ENCODE measurements at regions not wholly inside any gene's neighbourhood (a gene's known extent, or its start where the extent isn't known, plus 50 kb on each side); places are given as distances from the start of the nearest gene placed in this dataset.

DNA sequence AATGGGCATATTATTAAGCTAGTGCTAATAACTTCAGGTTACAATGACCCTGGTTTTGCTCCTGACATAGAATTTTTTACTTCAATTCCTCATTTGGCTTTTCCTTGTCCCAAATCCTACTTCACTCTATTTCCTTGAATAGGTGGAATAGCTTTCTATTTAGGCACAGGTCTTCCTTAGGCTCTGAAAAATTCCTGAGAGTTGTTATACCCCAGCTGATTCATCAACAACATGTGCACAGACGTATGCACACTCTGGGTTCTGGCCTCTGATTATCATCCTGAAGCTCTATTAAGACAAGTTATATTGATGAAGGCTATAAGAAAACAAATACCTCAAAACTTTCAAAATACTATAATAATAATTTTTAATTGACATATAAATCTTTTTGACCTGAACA is 172.4 kb downstream of the NTMT2 start:
- no peak for TF ChIP-seq POLR2AphosphoS5 (IDR thresholded peaks at IDR 0.05)
- no peak for TF ChIP-seq POLR2A (IDR thresholded peaks at IDR 0.05)
- TF ChIP-seq EP300 (IDR thresholded peaks at IDR 0.05), result no peak
- TF ChIP-seq, protein P1, sequence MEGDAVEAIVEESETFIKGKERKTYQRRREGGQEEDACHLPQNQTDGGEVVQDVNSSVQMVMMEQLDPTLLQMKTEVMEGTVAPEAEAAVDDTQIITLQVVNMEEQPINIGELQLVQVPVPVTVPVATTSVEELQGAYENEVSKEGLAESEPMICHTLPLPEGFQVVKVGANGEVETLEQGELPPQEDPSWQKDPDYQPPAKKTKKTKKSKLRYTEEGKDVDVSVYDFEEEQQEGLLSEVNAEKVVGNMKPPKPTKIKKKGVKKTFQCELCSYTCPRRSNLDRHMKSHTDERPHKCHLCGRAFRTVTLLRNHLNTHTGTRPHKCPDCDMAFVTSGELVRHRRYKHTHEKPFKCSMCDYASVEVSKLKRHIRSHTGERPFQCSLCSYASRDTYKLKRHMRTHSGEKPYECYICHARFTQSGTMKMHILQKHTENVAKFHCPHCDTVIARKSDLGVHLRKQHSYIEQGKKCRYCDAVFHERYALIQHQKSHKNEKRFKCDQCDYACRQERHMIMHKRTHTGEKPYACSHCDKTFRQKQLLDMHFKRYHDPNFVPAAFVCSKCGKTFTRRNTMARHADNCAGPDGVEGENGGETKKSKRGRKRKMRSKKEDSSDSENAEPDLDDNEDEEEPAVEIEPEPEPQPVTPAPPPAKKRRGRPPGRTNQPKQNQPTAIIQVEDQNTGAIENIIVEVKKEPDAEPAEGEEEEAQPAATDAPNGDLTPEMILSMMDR (IDR thresholded peaks at IDR 0.05), result no peak

DNA sequence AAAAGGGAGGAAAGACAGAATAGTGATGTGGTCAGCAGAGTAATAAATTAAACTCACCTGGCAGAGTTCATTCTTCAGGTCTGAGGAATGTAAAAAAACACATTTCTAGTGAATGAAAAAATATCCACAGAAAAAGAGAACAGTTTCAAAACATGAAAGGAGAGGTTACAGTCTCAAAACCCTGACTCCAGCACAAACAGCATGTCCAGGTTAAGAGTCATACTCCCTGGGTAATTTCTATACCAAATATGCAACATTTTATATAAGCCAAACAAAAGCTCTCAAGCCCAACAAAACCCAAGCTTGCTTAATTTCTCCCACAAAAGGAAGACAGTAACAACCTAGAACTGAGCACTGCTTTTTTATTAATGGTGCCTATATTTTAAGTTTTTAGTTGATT is 173.0 kb downstream of the NTMT2 start:
- TF ChIP-seq, protein P1 (IDR thresholded peaks at IDR 0.05), result no peak
- no peak for TF ChIP-seq POLR2AphosphoS5 (IDR thresholded peaks at IDR 0.05)
- no peak for TF ChIP-seq POLR2A (IDR thresholded peaks at IDR 0.05)
- TF ChIP-seq EP300 (IDR thresholded peaks at IDR 0.05), result no peak
- Histone ChIP-seq H3K36me3 (no peaks in the 10 kb centered on the region), H3K9me3 (no peaks in the 10 kb centered on the region), H3K27ac (no peak overlapping the region), H3K4me3 (no peak overlapping the region), H3K27me3 (no peaks in the 10 kb centered on the region), H3K4me1 (no peaks in the 10 kb centered on the region)
- ATAC-seq (ENCODE audit: low FRiP score in 2 of 2) (no peak), DNase-seq (no peak)

More for the DNA sequence above, 172.4 kb downstream of the NTMT2 start:
- DNase-seq (no peak), ATAC-seq (ENCODE audit: low FRiP score in 2 of 2) (no peak)
- Histone ChIP-seq H3K27ac (no peak overlapping the region), H3K36me3 (no peaks in the 10 kb centered on the region), H3K4me3 (no peak overlapping the region), H3K4me1 (no peaks in the 10 kb centered on the region), H3K9me3 (no peaks in the 10 kb centered on the region), H3K27me3 (no peaks in the 10 kb centered on the region)
- 82 to 83% methylated on average over 1 of the region's 1 CpG for WGBS, 2 donors

DNA sequence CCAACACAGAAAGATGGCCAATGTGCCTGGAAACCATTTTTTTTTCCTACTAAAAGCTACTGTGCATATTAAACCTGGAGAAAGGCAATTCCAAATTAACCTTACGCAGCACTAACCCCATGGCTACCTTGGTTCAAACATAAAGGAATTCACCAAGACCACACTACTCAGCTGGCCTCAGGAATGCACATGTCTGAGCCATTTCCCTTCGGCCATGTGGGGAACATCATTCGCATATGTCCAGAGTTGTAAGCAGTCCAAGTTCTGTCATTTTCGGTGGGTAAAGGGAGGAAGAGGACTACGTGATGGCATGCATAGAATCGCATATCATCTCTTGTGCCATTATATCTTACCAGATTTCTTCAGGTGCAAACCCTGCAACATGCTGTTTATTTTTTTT is 175.4 kb downstream of the NTMT2 start:
- H3K36me3 ChIP-seq, result no peaks in the 10 kb centered on the region
- ATAC-seq (ENCODE audit: low FRiP score in 2 of 2), result no peak
- no peaks in the 10 kb centered on the region for H3K27me3 ChIP-seq
- H3K27ac ChIP-seq, result no peak overlapping the region
- no peak overlapping the region for H3K4me3 ChIP-seq
- TF ChIP-seq EP300 (IDR thresholded peaks at IDR 0.05) (no peak), POLR2A (IDR thresholded peaks at IDR 0.05) (no peak), POLR2AphosphoS5 (IDR thresholded peaks at IDR 0.05) (no peak)
- TF ChIP-seq, protein P1 (IDR thresholded peaks at IDR 0.05), result no peak
- WGBS, 2 donors, result 70 to 81% methylated on average over 6 of the region's 6 CpGs
- no peaks in the 10 kb centered on the region for H3K9me3 ChIP-seq
- no peaks in the 10 kb centered on the region for H3K4me1 ChIP-seq
- DNase-seq, result no peak

- no peak for TF ChIP-seq EP300 (IDR thresholded peaks at IDR 0.05)
- no peak for TF ChIP-seq POLR2A (IDR thresholded peaks at IDR 0.05)
- no peak for TF ChIP-seq POLR2AphosphoS5 (IDR thresholded peaks at IDR 0.05)
- TF ChIP-seq, protein P1 (IDR thresholded peaks at IDR 0.05), result no peak
- WGBS, 2 donors, result 98 to 100% methylated on average over 1 of the region's 1 CpG
Observed at GRCh38 chr1:170326186-170326585, 180.4 kb downstream of the NTMT2 start.

DNA sequence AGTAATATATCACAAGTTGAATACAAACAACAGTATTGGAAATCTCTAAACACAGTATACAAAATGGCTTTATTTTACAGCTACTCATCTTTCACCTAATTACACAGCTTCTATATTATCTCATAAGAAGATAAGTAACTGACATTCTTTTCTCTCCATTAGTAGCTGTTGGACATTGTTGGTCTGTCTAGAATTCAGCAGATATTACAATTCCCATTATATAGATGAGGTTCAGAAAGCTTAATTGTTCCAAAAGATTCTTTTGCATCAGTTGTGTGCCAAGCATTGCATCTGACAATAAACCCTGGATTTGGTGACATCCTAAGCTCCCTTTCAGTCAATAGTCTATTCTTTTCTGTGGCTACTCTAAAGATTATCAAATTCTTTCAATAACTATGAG is 187.0 kb downstream of the NTMT2 start:
- Histone ChIP-seq H3K36me3 (no peaks in the 10 kb centered on the region), H3K9me3 (no peaks in the 10 kb centered on the region), H3K4me3 (no peak overlapping the region), H3K4me1 (no peaks in the 10 kb centered on the region), H3K27ac (no peak overlapping the region), H3K27me3 (no peaks in the 10 kb centered on the region)
- TF ChIP-seq POLR2AphosphoS5 (IDR thresholded peaks at IDR 0.05) (no peak), POLR2A (IDR thresholded peaks at IDR 0.05) (no peak), EP300 (IDR thresholded peaks at IDR 0.05) (no peak)
- TF ChIP-seq, protein P1 (IDR thresholded peaks at IDR 0.05), result no peak
- no peak for ATAC-seq (ENCODE audit: low FRiP score in 2 of 2)
- no peak for DNase-seq

More at GRCh38 chr1:170326186-170326585, 180.4 kb downstream of the NTMT2 start:
- Histone ChIP-seq H3K4me3 (no peak overlapping the region), H3K9me3 (no peaks in the 10 kb centered on the region), H3K4me1 (no peaks in the 10 kb centered on the region), H3K27me3 (no peaks in the 10 kb centered on the region), H3K27ac (no peak overlapping the region), H3K36me3 (no peaks in the 10 kb centered on the region)
- DNase-seq (no peak), ATAC-seq (ENCODE audit: low FRiP score in 2 of 2) (no peak)
